ENCODE measurements at regions not wholly inside any gene's neighbourhood (a gene's known extent, or its start where the extent isn't known, plus 50 kb on each side); places are given as distances from the start of the nearest gene placed in this dataset.

DNA sequence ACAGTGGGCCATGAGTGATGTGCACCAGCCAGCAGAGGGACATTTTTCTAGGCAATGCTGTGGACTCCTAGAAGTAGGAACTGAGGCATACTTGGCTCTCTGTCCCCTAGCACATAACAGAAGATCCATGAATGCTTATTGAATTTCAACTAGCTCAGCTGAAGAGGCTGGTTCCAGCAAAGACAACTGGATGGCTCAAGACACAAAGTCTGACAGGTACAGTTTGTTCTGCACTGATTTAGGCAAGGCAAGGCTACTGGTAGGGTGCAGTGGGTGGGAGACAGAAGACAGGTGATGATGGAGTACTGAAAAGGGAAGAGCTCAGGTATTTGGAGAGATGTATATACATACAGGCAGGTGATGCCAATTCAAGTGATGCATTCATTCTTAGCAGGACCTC is 72.4 kb upstream of the USP47 start:
- DNase-seq (ENCODE audit: low spot score), result no peak
- Mint-ChIP-seq H3K4me1 (ENCODE audit: low read depth) (no peaks in the 10 kb centered on the region), H3K9me3 (ENCODE audit: low read depth) (no peaks in the 10 kb centered on the region), H3K27ac (ENCODE audit: unreplicated experiment) (no peak overlapping the region), H3K36me3 (ENCODE audit: low read depth) (no peaks in the 10 kb centered on the region), H3K4me3 (ENCODE audit: unreplicated experiment) (no peak overlapping the region), H3K27me3 (ENCODE audit: low read depth) (peaks cover 49% of the 10 kb centered on the region)
- TF ChIP-seq, protein P1, sequence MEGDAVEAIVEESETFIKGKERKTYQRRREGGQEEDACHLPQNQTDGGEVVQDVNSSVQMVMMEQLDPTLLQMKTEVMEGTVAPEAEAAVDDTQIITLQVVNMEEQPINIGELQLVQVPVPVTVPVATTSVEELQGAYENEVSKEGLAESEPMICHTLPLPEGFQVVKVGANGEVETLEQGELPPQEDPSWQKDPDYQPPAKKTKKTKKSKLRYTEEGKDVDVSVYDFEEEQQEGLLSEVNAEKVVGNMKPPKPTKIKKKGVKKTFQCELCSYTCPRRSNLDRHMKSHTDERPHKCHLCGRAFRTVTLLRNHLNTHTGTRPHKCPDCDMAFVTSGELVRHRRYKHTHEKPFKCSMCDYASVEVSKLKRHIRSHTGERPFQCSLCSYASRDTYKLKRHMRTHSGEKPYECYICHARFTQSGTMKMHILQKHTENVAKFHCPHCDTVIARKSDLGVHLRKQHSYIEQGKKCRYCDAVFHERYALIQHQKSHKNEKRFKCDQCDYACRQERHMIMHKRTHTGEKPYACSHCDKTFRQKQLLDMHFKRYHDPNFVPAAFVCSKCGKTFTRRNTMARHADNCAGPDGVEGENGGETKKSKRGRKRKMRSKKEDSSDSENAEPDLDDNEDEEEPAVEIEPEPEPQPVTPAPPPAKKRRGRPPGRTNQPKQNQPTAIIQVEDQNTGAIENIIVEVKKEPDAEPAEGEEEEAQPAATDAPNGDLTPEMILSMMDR (IDR thresholded peaks at IDR 0.05), result no peak

- Mint-ChIP-seq H3K4me1 (ENCODE audit: low read depth) (no peaks in the 10 kb centered on the region), H3K9me3 (ENCODE audit: low read depth) (no peaks in the 10 kb centered on the region), H3K27ac (ENCODE audit: unreplicated experiment) (no peak overlapping the region), H3K27me3 (ENCODE audit: low read depth) (peaks cover 52% of the 10 kb centered on the region), H3K36me3 (ENCODE audit: low read depth) (peaks cover 1% of the 10 kb centered on the region), H3K4me3 (ENCODE audit: unreplicated experiment) (no peak overlapping the region)
- TF ChIP-seq, protein P1 (IDR thresholded peaks at IDR 0.05), result no peak
- DNase-seq (ENCODE audit: low spot score), result no peak
These were observed 77.4 kb upstream of the USP47 start for GRCh38 chr11:11764423-11764803.

DNA sequence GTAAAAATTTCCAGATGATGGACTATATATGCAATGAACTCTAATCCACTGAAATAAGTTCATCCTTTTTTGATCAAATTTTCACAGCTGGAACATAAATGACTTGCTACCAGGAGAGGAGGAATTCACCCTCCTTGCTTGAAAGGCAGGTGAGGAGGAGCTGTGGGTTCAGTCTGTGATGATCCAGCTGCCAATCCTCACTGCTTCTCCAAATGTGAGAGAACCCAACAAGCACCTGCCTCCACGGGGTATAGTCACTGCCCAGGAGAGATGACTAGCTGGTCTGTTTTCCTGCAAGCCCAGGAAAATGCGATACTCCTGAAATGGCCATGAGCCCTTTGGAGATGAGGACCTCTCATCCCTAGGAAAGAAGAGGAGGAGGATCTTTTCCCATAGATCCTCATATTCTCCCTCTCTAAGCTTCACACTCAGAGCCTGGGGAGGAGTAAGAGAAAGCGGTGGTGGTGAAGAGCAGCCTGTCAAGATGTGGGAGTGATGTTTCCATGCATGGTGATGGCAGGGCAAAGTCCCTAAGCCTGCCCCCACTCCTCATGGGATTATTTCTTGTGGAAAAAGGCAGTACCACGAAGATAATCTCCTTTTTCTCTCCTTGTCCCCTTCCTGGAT is 77.9 kb upstream of the USP47 start:
- no peak for DNase-seq (ENCODE audit: low spot score)
- no peaks in the 10 kb centered on the region for H3K4me1 Mint-ChIP-seq (ENCODE audit: low read depth)
- H3K27me3 Mint-ChIP-seq (ENCODE audit: low read depth), result peaks cover 51% of the 10 kb centered on the region
- H3K27ac Mint-ChIP-seq (ENCODE audit: unreplicated experiment), result no peak overlapping the region
- no peak overlapping the region for H3K4me3 Mint-ChIP-seq (ENCODE audit: unreplicated experiment)
- no peaks in the 10 kb centered on the region for H3K9me3 Mint-ChIP-seq (ENCODE audit: low read depth)
- H3K36me3 Mint-ChIP-seq (ENCODE audit: low read depth), result peaks cover 1% of the 10 kb centered on the region
- TF ChIP-seq, protein P1 (IDR thresholded peaks at IDR 0.05), result no peak

DNA sequence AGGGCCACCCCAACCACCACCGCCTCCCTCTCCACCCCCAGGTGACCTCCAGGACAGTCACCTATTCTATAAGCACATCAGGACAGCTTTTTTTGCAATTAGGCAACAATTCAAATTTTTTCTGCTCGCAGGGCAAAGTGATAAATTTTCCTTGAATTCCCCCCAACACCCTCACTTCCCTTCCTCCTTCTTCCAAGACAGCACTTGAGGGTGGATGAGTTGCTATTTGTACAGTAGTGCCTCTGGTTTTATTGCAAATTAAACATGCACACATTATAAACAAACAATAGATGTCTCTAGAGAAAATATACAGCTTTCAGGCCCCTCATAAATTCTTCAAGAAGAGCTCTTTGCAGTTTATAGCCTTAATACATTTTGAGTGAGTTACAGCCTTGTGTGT is 80.9 kb upstream of the USP47 start:
- Mint-ChIP-seq H3K36me3 (ENCODE audit: low read depth) (peaks cover 1% of the 10 kb centered on the region), H3K4me1 (ENCODE audit: low read depth) (no peaks in the 10 kb centered on the region), H3K27me3 (ENCODE audit: low read depth) (peaks cover 49% of the 10 kb centered on the region), H3K4me3 (ENCODE audit: unreplicated experiment) (no peak overlapping the region), H3K27ac (ENCODE audit: unreplicated experiment) (no peak overlapping the region), H3K9me3 (ENCODE audit: low read depth) (no peaks in the 10 kb centered on the region)
- DNase-seq (ENCODE audit: low spot score), result no peak
- TF ChIP-seq, protein P1 (IDR thresholded peaks at IDR 0.05), result no peak

DNA sequence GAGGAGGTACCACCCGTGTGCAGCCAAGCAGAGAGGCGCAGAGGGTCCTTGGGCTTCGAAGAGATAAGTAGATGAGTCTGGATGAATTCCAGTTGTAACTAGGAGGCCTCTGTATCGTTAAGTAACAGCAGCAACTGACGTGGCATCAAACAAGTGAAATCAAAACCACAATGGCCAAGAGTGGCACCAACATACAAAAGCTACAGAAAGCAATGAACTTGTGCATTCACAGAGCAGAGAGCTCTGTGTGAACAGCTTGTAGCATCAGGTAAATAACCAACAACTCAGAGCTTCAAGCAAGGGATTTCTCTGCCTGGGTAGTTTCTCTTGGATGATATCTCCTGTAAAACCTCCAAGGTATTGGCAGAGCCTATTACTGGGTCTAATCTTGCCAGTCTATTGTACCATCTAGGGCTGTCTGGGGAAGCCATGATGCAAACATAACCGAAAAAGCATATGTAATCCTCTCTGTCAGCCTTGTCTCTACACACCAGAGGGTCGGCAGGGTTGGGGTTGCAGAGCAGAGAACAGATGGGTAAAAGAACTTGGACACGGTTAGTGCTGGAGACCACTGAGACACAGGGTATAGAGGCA is 83.1 kb upstream of the USP47 start:
- Mint-ChIP-seq H3K4me1 (ENCODE audit: low read depth) (no peaks in the 10 kb centered on the region), H3K9me3 (ENCODE audit: low read depth) (no peaks in the 10 kb centered on the region), H3K27ac (ENCODE audit: unreplicated experiment) (no peak overlapping the region), H3K4me3 (ENCODE audit: unreplicated experiment) (no peak overlapping the region), H3K27me3 (ENCODE audit: low read depth) (peaks cover 48% of the 10 kb centered on the region), H3K36me3 (ENCODE audit: low read depth) (peaks cover 1% of the 10 kb centered on the region)
- TF ChIP-seq, protein P1 (IDR thresholded peaks at IDR 0.05), result no peak
- DNase-seq (ENCODE audit: low spot score), result no peak
